ENCODE measurements at regions not wholly inside any gene's neighbourhood (a gene's known extent, or its start where the extent isn't known, plus 50 kb on each side); places are given as distances from the start of the nearest gene placed in this dataset.

DNA sequence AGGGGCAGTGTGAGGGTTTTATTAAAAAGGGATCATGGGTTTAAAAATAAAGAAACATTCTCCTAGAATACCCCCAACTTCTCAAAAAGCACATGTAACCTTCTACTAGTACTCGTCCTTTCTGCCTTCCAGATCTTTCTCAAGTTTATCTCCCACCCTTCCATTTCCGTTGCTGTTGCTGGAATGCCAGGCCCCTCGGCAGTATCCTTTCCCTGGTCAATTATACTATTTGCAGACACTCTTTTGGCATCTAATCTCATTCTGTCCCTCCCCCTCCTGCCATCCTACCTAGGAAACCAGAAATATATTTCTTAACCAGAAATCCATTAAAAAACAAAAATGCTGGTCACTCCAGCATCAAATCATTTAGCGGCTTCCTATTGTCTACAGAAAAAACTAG is 198.2 kb upstream of the ATP2B1 start:
- TF ChIP-seq CTCF (IDR thresholded peaks at IDR 0.05) = no peak
- TF ChIP-seq POLR2A (IDR thresholded peaks at IDR 0.05) = no peak

All from transverse colon (tissue), 3 donors.